ENCODE measurements at regions not wholly inside any gene's neighbourhood (a gene's known extent, or its start where the extent isn't known, plus 50 kb on each side); places are given as distances from the start of the nearest gene placed in this dataset.
"Not testable (repeated sequence)": the region's sequence is repeated elsewhere in the genome, so short reads cannot be mapped to it uniquely, and the experiment has no call there.

DNA sequence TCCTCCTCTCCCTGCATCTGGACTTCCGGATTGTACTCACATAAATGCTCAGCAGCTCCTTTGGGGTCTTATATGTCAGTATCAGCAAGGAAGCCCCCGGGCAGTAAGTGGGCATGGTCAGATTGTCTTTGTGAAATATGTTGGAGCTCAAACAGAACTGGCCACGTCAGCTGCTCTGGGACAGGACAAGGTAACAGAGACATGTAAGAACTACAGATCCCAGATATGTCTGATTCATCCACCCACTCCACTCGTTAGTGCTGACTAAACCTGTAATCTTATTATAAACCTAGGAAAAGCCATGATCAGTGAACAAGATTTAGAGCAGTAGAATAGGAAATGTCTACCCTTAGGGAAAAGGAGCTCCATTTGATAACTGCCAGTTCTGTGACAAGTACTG lies 561.8 kb downstream of the CETN3 start:
- no peak for DNase-seq (ENCODE audit: low spot score)

DNA sequence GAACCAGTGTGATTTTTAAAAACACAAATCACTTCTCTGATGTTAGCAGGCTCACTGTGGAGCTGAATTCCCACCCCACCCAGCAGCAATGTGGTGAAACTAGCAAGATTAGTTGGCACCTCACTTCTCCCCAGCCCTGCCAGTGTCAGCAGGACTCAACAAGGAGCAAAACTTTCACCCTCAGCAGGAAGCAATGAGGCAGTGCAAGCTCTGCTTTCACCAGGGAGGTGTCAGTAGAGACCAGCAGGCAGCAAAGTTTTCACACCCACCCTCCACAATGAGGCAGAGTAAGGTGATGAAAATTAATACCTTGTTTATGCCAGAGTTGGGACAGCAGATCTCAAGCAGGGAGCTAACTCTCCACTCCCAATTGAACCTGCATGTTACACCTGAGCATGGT lies 565.0 kb downstream of the CETN3 start:
- DNase-seq (ENCODE audit: low spot score) = no peak

GRCh38 chr5:89842531-89842930 lies 567.0 kb downstream of the CETN3 start:
- no peak for DNase-seq (ENCODE audit: low spot score)

GRCh38 chr5:89840906-89841305 lies 568.6 kb downstream of the CETN3 start:
- DNase-seq (ENCODE audit: low spot score) = no peak

- DNase-seq (ENCODE audit: low spot score) = no peak
Measured at GRCh38 chr5:89830691-89831090, 578.9 kb downstream of the CETN3 start.

GRCh38 chr5:89827960-89828359 lies 581.6 kb downstream of the CETN3 start:
- DNase-seq (ENCODE audit: low spot score) = no peak

GRCh38 chr5:89827359-89827758 lies 582.2 kb downstream of the CETN3 start:
- no peak for DNase-seq (ENCODE audit: low spot score)

GRCh38 chr5:89826938-89827337 lies 582.6 kb downstream of the CETN3 start:
- no peak for DNase-seq (ENCODE audit: low spot score)

DNA sequence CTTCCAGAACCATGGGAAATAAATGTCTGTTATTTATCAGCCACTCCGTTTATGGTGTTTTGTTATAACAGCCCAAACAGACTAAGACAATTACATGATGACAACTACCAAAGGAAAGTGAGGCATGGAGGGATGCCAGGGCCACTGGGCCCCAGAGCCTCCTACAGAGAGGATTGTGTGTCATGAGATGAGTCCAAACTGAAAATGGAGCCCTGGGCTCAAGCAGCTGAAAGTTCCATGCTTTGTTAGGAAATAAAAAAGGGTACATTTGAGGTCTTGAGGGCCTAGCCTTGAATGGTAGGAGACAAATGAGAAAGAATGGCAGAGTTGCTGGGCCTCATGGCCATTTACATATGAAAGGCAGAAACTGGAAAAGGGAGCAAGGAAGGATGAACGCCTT lies 586.5 kb downstream of the CETN3 start:
- DNase-seq (ENCODE audit: low spot score) = no peak

GRCh38 chr5:89817841-89818240 lies 591.7 kb downstream of the CETN3 start:
- DNase-seq (ENCODE audit: low spot score) = no peak

- no peak for DNase-seq (ENCODE audit: low spot score)
Measured at GRCh38 chr5:89816038-89816437, 593.5 kb downstream of the CETN3 start.

GRCh38 chr5:89800735-89801134 lies 608.8 kb downstream of the CETN3 start:
- peak; percentile 1 for DNase-seq (ENCODE audit: low spot score)

DNA sequence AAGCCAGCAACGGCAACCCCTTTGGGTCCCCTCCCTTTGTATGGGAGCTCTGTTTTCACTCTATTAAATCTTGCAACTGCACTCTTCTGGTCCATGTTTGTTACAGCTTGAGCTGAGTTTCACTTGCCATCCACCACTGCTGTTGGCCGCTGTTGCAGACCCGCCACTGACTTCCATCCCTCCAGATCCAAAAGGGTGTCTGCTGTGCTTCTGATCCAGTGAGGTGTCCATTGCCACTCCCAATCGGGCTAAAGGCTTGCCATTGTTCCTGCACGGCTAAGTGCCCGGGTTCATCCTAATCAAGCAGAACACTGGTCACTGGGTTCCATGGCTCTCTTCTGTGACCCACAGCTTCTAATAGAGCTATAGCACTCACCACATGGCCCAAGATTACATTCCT lies 615.1 kb downstream of the CETN3 start:
- not testable (repeated sequence) for DNase-seq (ENCODE audit: low spot score)

GRCh38 chr5:89779734-89780133 lies 629.8 kb downstream of the CETN3 start:
- not testable (repeated sequence) for DNase-seq (ENCODE audit: low spot score)

DNA sequence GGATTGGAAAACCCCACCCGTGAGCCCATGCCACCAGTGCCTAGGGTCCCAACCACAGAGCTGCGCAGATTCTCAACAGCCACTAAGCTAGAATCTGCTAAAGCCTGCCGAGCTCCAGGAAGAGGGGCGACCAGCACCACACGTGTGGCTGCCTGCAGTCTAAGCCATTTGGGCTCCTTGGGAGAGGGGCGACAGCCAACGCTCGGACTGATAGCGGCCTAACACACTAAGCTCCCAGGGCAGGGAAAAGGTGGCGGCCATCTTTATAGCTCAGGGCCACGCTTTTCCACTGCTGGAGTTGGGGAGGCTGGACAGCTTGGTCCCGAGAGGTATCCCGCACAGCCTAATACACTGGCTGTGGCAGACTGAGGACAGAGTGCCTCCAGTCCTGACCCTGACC lies 631.8 kb downstream of the CETN3 start:
- no peak for DNase-seq (ENCODE audit: low spot score)

GRCh38 chr5:89769975-89770374 lies 639.6 kb downstream of the CETN3 start:
- no peak for DNase-seq (ENCODE audit: low spot score)

DNA sequence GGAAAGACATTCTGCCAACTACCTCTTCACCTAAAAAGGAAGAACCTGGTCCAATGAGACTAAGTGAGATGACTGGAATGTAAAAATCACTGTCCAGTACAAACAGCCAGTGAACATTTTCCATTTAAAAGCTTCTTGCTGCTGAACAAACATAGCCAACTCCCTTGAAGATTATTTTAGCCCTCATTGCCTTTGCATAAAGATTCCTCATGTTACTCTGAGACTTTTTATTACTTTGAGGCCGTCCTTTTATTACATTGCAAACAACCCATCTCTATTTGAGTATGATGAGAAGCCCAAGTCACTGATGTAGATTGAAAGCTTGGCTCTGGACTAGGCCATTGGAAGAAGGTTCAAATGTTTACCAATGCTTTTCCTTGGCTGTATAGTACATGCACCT lies 649.8 kb downstream of the CETN3 start:
- no peak for DNase-seq (ENCODE audit: low spot score)

DNA sequence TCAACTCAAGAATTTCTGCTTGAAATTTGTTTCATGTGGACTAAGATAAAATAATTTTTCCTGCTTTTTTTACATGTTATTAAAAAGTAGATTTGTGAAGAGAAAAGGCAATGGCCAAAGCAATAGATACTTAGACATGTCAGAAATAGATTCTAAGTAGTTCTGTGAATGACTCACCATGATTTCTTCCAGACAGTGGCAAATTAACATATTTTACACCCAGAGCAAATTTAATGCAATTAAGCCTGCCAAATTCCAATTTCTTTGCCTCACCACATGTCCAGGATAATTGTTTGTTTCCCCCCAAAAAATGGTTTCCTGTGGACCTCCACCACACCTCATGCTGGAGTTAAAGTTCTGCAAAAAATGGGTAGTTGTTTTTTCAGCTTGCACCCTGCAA lies 651.4 kb downstream of the CETN3 start:
- DNase-seq (ENCODE audit: low spot score) = no peak

DNA sequence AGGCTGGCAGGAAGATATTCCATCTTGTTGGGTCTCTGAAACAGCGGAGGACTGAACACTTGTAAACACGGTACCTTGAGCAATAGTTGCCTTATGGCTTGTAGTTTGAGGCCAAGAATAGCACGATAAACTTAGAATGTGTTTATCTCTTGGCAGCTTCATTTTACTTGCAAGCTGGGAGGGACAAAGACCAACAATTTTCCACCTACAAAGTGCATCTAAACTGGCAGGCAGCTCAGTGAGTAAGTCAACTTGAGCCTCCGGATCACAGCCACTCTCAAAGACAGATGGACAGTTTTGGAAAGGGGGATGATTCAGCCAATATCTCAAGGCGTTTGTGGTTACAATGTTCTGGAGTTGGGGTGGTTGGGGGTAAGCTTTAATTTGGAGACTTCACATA lies 652.6 kb downstream of the CETN3 start:
- no peak for DNase-seq (ENCODE audit: low spot score)

GRCh38 chr5:89755024-89755423 lies 654.5 kb downstream of the CETN3 start:
- DNase-seq (ENCODE audit: low spot score) = no peak

- no peak for DNase-seq (ENCODE audit: low spot score)
Measured at GRCh38 chr5:89735082-89735481, 674.5 kb downstream of the CETN3 start.

- DNase-seq (ENCODE audit: low spot score) = no peak
Measured at GRCh38 chr5:89733772-89734171, 675.8 kb downstream of the CETN3 start.

DNA sequence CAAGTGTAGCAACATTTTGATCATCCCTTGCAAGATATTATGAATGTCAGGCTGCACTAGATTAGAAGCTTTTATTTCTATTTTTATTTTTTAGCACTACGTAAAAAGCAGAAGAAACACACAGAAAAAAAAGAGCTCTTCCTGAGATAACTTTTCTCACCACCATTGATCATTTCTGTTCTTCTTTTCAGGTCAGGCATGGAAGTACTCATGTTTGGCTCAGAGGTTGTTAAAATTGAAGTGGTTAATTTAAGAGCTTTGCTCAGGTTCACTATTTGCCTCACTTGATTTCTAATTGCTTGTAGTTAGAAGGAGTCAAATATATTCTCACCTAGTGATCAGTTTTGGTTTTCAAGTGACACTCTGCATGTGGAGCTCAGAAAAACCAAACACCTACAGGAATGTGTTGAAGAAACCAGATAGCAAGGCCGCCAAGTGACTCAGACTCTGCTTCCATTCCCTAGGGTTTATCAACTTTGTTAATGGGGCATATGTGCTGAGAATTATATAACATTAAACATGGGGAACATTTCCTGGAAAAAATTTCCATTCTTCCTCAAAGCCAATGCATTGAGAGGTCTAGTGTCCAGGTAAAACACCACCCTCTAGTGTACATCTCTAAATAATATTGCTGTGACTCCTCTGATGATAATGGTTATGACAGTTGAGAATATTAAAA lies 679.8 kb downstream of the CETN3 start:
- DNase-seq (ENCODE audit: low spot score) = no peak

DNA sequence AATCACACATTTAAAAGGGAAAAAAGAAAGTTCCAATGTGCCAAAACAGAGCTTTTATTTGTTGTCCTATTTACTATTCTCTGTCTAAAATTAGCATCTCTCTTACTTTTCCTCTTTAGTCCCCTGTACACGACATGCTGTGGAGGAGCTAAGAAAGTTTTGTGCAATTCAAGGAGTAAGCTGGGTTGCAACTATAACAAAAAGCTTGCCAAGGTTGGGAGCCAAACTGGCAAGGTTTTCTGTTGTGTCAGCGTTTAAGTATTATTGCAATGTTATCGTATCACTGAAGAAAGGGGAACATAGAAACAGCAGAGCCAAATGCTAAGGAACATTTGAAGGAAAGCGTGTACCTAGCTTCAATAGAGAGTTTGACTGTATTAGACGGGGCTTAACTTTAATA lies 680.8 kb downstream of the CETN3 start:
- no peak for DNase-seq (ENCODE audit: low spot score)

GRCh38 chr5:89728134-89728533 lies 681.4 kb downstream of the CETN3 start:
- DNase-seq (ENCODE audit: low spot score) = no peak

All from HuH-7 (cell line).